Ovary (tissue), 3 donors: ENCODE measurements at regions not wholly inside any gene's neighbourhood (a gene's known extent, or its start where the extent isn't known, plus 50 kb on each side); places are given as distances from the start of the nearest gene placed in this dataset.

Experiments
- CTCF ChIP-seq, 3 donors: fragments of 450-650 bp in 2 of 3; fragments of 200-600 bp in 1 of 3; IDR thresholded peaks; one replicate each; pipeline versions ENCODE4 v1.5.1 to v1.8.0; 2016 to 2022; ENCODE audit warnings: antibody characterized with exemption in 3 of 3, mild to moderate bottlenecking in 1 of 3
- EP300 ChIP-seq: sonication (generic); formaldehyde crosslinking; IDR thresholded peaks from one replicate; pipeline ENCODE4 v1.6.1; 2017; ENCODE audit warnings: antibody characterized with exemption
- POLR2A ChIP-seq: fragments of 450-650 bp; IDR thresholded peaks from one replicate; pipeline ENCODE4 v1.6.1; 2017; ENCODE audit warnings: antibody characterized with exemption, mild to moderate bottlenecking, moderate library complexity
- donor health status: DM: no; HTN: no; CAD: no.

GRCh38 chr3:126267169-126267975 lies 87.0 kb upstream of the ALDH1L1 start:
- TF ChIP-seq CTCF (IDR thresholded peaks at IDR 0.05), result peak in 1 of 3 donors; percentile 15
- peak; percentile 48 for TF ChIP-seq EP300
- TF ChIP-seq POLR2A, result peak; percentile 29
